SKM-1 treated with dmso at 0.1 percent for 144 hours (cell line): ENCODE measurements at regions not wholly inside any gene's neighbourhood (a gene's known extent, or its start where the extent isn't known, plus 50 kb on each side); places are given as distances from the start of the nearest gene placed in this dataset.
A peak's percentile ranks its signal among the peaks of the same experiment; 100 is the strongest.
"Not testable (repeated sequence)": the region's sequence is repeated elsewhere in the genome, so short reads cannot be mapped to it uniquely, and the experiment has no call there.

Source experiments
- DNase-seq: peaks from one replicate; lab custom pipeline; 2025; ENCODE audit not compliant: unreplicated experiment; lab: John Stamatoyannopoulos, UW

- DNase-seq: peak; percentile 98
These were observed 59.7 kb downstream of the RAP2B start for GRCh38 chr3:153221748-153222162.

- not testable (repeated sequence) for DNase-seq
These were observed 64.9 kb downstream of the RAP2B start for GRCh38 chr3:153226877-153227276.

DNA sequence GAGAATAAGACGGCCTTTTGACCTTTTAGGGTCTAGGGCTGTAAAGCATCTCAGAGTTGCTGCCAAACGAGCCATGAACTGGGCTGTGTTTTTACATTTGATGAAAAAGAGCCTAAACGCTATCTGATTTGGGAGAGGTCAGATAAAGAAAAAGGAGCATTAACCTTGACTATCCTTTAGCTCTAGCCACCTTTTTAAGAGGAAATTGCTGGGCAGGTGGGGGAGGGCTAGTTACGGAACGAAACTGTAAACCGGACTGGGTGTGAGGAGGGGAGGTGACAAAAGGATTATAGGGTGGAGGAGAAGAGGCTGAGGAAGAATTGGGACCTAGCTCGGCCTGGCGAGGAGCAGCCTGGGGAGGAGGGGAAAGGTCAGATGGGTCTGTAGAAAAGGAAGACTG is 68.4 kb downstream of the RAP2B start:
- DNase-seq: not testable (repeated sequence)

- DNase-seq: not testable (repeated sequence)
These were observed 69.2 kb downstream of the RAP2B start for GRCh38 chr3:153231245-153231644.

GRCh38 chr3:153232050-153232752 is 70.2 kb downstream of the RAP2B start:
- not testable (repeated sequence) for DNase-seq

DNA sequence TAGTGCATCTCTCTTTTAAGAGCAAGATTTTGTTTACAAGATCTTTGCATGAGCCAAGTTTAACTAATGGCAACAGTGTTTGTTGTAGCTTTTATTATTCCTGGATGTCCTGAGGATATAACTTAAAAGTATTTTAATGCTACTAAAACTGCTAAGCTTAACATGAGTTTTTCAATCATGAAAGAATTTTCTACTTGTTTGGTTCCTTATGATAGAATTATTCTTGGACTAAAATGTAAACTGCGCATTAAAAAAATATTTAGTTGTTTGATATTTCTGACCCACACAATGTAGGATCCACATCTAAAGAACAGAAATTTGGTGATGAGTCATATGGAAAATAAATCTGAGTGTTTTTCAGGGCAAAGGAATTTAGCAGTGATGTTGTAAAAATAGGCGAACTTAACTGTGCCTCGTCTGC is 70.8 kb downstream of the RAP2B start:
- DNase-seq: no peak

GRCh38 chr3:153233986-153234385 is 72.0 kb downstream of the RAP2B start:
- DNase-seq: no peak

- no peak for DNase-seq
These were observed 80.9 kb downstream of the RAP2B start for GRCh38 chr3:153242896-153243295.

DNA sequence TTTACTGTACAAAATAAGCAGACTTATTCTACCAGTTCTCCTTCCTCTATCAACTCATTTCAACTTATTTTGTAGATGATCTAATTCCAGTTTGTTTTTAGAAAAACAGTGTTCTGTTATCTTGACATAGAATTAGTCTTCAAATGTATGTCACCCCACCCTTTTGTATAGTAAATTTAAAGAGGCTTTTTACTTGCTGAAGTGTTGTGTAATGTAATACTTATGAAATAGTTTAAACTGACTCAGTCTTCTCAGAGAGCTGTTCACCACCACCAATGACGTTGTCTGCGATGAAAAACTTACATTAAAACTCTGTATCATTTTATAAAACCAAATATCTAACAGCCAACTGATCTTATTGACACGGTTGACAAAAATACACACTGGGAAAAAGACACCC is 82.9 kb downstream of the RAP2B start:
- DNase-seq: peak; percentile 19

DNA sequence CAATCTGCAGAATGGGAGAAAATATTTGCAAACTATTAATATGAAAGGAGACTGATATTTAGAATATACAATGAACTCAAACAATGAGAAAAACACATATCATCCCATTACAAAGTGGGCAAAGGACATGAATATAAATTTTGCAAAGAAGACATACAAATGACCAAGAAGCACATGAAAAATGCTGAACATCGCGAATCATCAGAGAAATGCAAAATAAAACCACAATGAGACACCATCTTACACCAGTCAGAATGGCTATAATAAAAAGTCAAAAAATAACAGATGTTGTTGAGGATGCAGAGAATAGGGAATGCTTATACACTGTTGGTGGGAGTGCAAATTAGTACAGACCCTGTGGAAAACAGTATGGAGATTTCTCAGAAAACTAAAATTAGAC is 83.6 kb downstream of the RAP2B start:
- DNase-seq: no peak

- DNase-seq: no peak
These were observed 84.3 kb downstream of the RAP2B start for GRCh38 chr3:153246331-153246730.

DNA sequence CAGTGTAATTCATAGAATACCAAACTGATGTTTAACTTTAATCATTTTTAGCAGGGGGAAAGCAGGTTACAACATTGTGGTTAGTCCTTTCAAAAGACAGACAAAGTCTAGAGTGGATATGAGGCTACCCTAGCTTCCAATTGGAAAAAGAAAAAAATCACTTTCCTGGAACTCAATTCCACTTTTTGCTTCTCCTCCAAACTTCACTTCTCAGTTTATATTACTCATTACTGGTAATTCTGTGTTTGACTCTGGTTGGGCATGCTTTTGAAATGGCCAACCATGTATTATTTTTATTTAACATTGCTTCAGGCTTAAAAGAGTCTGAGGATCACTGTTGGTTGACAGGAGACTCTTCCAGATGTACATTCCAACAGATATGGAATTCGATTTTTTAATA is 84.8 kb downstream of the RAP2B start:
- no peak for DNase-seq

DNA sequence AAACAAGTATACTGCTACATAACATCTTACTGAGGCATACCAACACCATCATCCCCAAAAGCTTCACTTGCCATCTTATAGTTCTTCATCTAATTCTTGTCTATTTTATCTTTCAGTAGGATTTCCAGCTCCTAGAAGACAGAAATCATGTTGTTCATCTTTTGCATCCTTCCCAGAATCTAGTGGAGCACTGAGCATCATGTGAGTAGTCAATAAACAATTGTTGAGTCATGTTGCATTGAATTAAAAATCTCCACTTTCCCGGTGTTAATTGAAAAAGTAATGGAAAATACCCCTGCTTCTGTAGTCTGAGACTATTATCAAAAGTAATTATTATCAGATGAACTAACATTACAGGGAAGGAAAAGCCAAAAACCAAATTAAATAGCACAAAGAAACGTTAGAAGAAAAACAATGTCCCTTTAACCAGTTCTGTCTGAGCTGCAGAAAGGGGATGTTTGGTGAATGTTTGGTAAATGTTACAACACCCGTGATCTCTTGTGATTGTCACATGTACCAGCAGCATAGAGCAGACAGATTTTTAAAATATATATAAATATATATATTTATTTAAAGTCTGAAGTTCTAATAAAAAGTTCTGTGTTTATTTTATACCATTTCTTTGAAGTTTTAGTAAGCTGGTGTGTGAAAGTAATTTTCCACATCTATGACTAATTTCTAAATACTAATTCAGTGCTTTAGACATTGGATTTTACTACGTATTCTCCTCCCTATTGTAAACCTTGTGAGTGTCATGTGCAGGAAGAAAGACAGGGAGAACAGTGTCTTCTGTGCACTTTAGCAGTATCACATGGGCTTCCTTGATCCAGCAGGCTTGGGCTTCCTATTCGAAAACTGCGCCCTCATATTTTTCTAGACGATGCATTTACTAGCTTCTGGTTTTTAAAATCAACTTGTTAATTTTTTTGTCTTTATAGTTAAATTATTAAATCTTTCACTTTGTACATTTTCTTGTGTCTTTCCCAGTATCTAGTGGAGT is 85.6 kb downstream of the RAP2B start:
- DNase-seq: no peak

DNA sequence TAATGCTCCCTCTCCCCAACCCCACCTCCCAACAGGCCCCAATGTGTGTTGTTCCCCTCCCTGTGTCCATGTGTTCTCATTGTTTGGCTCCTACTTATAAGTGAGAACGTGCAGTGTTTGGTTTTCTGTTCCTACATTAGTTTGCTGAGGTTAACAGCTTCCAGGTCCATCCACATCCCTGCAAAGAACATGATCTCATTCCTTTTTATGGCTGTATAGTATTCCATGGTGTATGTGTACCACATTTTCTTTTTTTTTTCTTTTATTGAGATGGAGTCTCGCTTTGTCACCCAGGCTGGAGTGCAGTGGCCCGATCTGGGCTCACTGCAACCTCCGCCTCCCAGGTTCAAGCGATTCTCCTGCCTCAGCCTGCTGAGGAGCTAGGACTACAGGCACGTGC is 86.8 kb downstream of the RAP2B start:
- DNase-seq: not testable (repeated sequence)

- DNase-seq: no peak
These were observed 87.9 kb downstream of the RAP2B start for GRCh38 chr3:153249906-153250305.

DNA sequence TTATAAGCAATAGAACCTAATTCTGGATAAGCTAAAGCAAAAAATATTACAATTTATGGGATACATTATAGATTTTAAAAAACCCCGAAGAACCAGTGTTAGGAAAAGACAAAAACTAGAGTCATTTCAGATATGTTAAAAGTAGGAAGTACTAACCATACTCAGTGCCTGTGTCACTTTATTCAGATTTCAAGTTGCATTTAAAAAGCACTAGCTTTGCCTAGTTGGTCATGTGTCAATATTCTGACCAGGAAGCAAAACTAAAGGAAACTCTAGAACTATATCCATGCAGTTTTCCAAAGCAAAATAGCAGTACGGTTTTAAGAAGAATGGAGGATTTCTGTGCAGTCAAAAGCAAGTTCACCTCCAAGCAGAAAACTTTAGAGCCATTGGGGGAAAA is 88.4 kb downstream of the RAP2B start:
- no peak for DNase-seq

GRCh38 chr3:153252963-153253362 is 90.9 kb downstream of the RAP2B start:
- no peak for DNase-seq

- DNase-seq: no peak
These were observed 92.3 kb downstream of the RAP2B start for GRCh38 chr3:153254361-153254760.

DNA sequence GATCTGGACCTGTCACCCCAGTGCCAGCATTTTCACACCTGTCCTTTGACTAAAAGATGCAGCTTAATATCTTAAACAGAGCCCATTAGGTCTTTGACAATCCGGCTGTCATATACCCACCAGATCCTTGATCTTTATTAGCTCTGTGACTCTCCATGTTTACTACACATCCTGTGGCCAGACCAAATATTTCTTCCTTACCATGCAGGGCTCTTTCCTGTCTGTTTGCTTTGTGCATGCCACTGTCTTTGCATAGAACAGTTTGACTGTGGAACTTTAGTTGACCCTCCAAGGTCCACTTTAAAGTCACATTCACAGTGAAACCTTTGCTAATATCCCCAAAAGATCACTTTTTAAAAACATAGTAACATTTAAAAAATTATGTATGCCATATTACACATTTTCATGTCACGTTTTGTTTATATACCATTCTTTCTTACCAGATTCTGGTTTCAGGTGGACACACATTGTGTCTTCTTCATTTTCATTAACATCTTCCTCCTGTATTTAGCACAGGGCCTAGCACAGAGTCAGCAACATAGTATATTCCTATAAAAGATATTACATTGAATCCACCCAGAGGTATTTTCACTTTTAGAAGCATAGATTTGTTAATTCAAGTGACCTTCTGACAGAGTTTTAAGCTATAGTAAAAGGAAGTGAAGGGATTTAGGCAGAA is 95.8 kb downstream of the RAP2B start:
- DNase-seq: no peak

DNA sequence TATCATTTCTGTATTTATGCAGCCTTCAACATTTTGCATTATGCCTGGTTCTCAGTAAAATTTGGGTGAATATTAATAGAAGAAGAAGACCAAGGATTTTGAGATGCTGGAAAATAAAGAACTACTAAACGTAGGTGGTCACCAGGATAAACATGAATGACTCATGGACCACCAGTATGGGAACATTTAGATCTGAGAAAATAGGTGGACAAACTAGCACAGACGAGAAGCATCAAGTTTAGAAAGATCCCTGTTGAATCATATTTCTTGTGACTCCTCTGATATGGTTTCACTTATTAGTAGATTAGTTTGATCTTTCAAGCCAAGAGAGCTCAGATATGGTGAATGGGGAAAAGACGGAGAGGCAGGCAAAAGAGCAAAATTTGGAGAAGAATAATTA is 97.9 kb downstream of the RAP2B start:
- DNase-seq: no peak

DNA sequence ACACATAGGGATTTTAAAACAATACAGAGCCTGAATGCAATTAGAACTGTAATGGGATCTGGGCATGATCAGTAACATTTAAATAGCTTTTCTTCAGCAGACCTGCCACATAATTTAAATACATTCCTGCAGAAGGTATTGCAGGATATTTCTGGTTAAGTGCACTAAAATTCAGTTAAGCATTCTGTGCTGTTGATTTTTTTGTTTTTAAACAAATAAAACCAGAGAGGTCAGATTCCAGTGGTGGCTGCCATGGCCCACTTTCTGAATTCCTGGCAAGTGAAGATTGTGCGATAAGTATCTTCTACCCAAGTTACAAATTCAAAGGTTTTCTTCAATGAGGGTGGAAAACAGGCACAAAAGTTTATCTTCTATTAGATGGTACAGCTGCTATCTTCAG is 98.7 kb downstream of the RAP2B start:
- no peak for DNase-seq
